ENCODE measurements at regions not wholly inside any gene's neighbourhood (a gene's known extent, or its start where the extent isn't known, plus 50 kb on each side); places are given as distances from the start of the nearest gene placed in this dataset.

GRCh38 chr3:10766049-10766705, 49.9 kb upstream of the SLC6A11 start:
- DNase-seq: no peak

Measured in retina (tissue), 1 donor.